ENCODE measurements at regions not wholly inside any gene's neighbourhood (a gene's known extent, or its start where the extent isn't known, plus 50 kb on each side); places are given as distances from the start of the nearest gene placed in this dataset.

- POLR2A ChIA-PET, result no interaction called here
- Histone ChIP-seq H3K4me1 (ENCODE audit: control insufficient read depth in 2 of 2, insufficient read depth in 2 of 2, low read length in 2 of 2) (no peaks in the 10 kb centered on the region), H3K27ac (ENCODE audit: low read depth, low read length) (no peak overlapping the region), H3K36me3 (ENCODE audit: control insufficient read depth in 2 of 3, insufficient read depth in 3 of 3, low read length in 3 of 3) (no peaks in the 10 kb centered on the region), H3K9me3 (ENCODE audit: control insufficient read depth in 2 of 3, low read length in 3 of 3) (no peaks in the 10 kb centered on the region), H3K27me3 (ENCODE audit: control insufficient read depth in 2 of 2, insufficient read depth in 2 of 2, low read length in 2 of 2) (no peaks in the 10 kb centered on the region), H3K4me3 (ENCODE audit: low read length) (peak overlapping the region; percentile 21)
- Mint-ChIP-seq H3K4me3 (peak overlapping the region in 5 of 10 donors; percentile 14 to 61 (median 22)), H3K4me1 (peaks cover 0 to 24% (median 4%) of the 10 kb centered on the region in 7 donors), H3K27me3 (peaks cover 4 to 24% (median 6%) of the 10 kb centered on the region in 5 donors), H3K36me3 (no peaks in the 10 kb centered on the region), H3K27ac (no peak overlapping the region), H3K9me3 (peaks cover 0 to 5% (median 0%) of the 10 kb centered on the region in 11 donors)
- CTCF ChIA-PET, result interaction anchor here (0.6 to 1.7 kb wide), 2 partner anchors 1004 to 1207 kb away, joined by 4 to 5 read pairs; no protein-coding TSS in a partner anchor
- ATAC-seq (no peak), DNase-seq (no peak)
- intact Hi-C loops (cut with micrococcal nuclease), result loop anchor here in 1 of 2 donors (2.0 kb wide), 1 partner anchor 31 kb away; no protein-coding TSS in a partner anchor
Measured at GRCh38 chr3:188947401-188948280, 224.1 kb upstream of the TPRG1 start.

- POLR2A ChIA-PET, result no interaction called here
- no peaks in the 10 kb centered on the region for H3K36me3 ChIP-seq (ENCODE audit: control insufficient read depth in 2 of 3, insufficient read depth in 3 of 3, low read length in 3 of 3)
- ATAC-seq (peak; percentile 48), DNase-seq (no peak)
- intact Hi-C loops (cut with micrococcal nuclease), result no loop called here
- no peak overlapping the region for H3K27ac ChIP-seq (ENCODE audit: low read depth, low read length)
- CTCF ChIA-PET, result interaction anchor here (0.6 to 1.7 kb wide), 2 partner anchors 1003 to 1208 kb away, joined by 4 to 5 read pairs; no protein-coding TSS in a partner anchor
- H3K27me3 ChIP-seq (ENCODE audit: control insufficient read depth in 2 of 2, insufficient read depth in 2 of 2, low read length in 2 of 2), result no peaks in the 10 kb centered on the region
- H3K9me3 ChIP-seq (ENCODE audit: control insufficient read depth in 2 of 3, low read length in 3 of 3), result no peaks in the 10 kb centered on the region
- Mint-ChIP-seq H3K4me1 (peaks cover 0 to 24% (median 4%) of the 10 kb centered on the region in 7 donors), H3K9me3 (no peaks in the 10 kb centered on the region), H3K27me3 (peaks cover 4 to 19% (median 6%) of the 10 kb centered on the region in 5 donors), H3K27ac (no peak overlapping the region), H3K4me3 (peak overlapping the region in 3 of 10 donors; percentile 4 to 53 (median 22)), H3K36me3 (no peaks in the 10 kb centered on the region)
- H3K4me3 ChIP-seq (ENCODE audit: low read length), result no peak overlapping the region
- no peaks in the 10 kb centered on the region for H3K4me1 ChIP-seq (ENCODE audit: control insufficient read depth in 2 of 2, insufficient read depth in 2 of 2, low read length in 2 of 2)
Measured at GRCh38 chr3:188948281-188948996, 223.3 kb upstream of the TPRG1 start.

- Mint-ChIP-seq H3K4me3 (peak overlapping the region in 1 of 10 donors; percentile 22), H3K27me3 (peaks cover 4 to 19% (median 6%) of the 10 kb centered on the region in 5 donors), H3K27ac (no peak overlapping the region), H3K9me3 (no peaks in the 10 kb centered on the region), H3K4me1 (peaks cover 0 to 24% (median 4%) of the 10 kb centered on the region in 7 donors), H3K36me3 (no peaks in the 10 kb centered on the region)
- intact Hi-C loops (cut with micrococcal nuclease), result no loop called here
- POLR2A ChIA-PET, result no interaction called here
- CTCF ChIA-PET, result interaction anchor here (12.0 kb wide), 1 partner anchor 1211 kb away, joined by 322 read pairs; no protein-coding TSS in a partner anchor
- no peak overlapping the region for H3K27ac ChIP-seq (ENCODE audit: low read depth, low read length)
- H3K27me3 ChIP-seq (ENCODE audit: control insufficient read depth in 2 of 2, insufficient read depth in 2 of 2, low read length in 2 of 2), result no peaks in the 10 kb centered on the region
- H3K4me3 ChIP-seq (ENCODE audit: low read length), result no peak overlapping the region
- no peaks in the 10 kb centered on the region for H3K9me3 ChIP-seq (ENCODE audit: control insufficient read depth in 2 of 3, low read length in 3 of 3)
- no peaks in the 10 kb centered on the region for H3K4me1 ChIP-seq (ENCODE audit: control insufficient read depth in 2 of 2, insufficient read depth in 2 of 2, low read length in 2 of 2)
- H3K36me3 ChIP-seq (ENCODE audit: control insufficient read depth in 2 of 3, insufficient read depth in 3 of 3, low read length in 3 of 3), result no peaks in the 10 kb centered on the region
- DNase-seq (no peak), ATAC-seq (peak; percentile 74)
Measured at GRCh38 chr3:188948997-188949389, 222.8 kb upstream of the TPRG1 start.

GRCh38 chr3:188949456-188949855, 222.3 kb upstream of the TPRG1 start:
- Mint-ChIP-seq H3K27me3 (peaks cover 4 to 19% (median 6%) of the 10 kb centered on the region in 5 donors), H3K4me1 (peaks cover 0 to 24% (median under 1%) of the 10 kb centered on the region in 7 donors), H3K27ac (no peak overlapping the region), H3K4me3 (no peak overlapping the region), H3K36me3 (no peaks in the 10 kb centered on the region), H3K9me3 (no peaks in the 10 kb centered on the region)
- H3K36me3 ChIP-seq (ENCODE audit: control insufficient read depth in 2 of 3, insufficient read depth in 3 of 3, low read length in 3 of 3), result no peaks in the 10 kb centered on the region
- no peak for ATAC-seq
- ChIA-PET POLR2A (no interaction called here), CTCF (interaction anchor here (12.0 kb wide), 1 partner anchor 1212 kb away, joined by 322 read pairs; no protein-coding TSS in a partner anchor)
- no peak overlapping the region for H3K4me3 ChIP-seq (ENCODE audit: low read length)
- intact Hi-C loops (cut with micrococcal nuclease), result no loop called here
- no peak overlapping the region for H3K27ac ChIP-seq (ENCODE audit: low read depth, low read length)
- H3K9me3 ChIP-seq (ENCODE audit: control insufficient read depth in 2 of 3, low read length in 3 of 3), result no peaks in the 10 kb centered on the region
- no peaks in the 10 kb centered on the region for H3K4me1 ChIP-seq (ENCODE audit: control insufficient read depth in 2 of 2, insufficient read depth in 2 of 2, low read length in 2 of 2)
- H3K27me3 ChIP-seq (ENCODE audit: control insufficient read depth in 2 of 2, insufficient read depth in 2 of 2, low read length in 2 of 2), result no peaks in the 10 kb centered on the region
- DNase-seq, result no peak

- intact Hi-C loops (cut with micrococcal nuclease), result loop anchor here in 1 of 2 donors (10.0 kb wide), 2 partner anchors 545 to 975 kb away; no protein-coding TSS in a partner anchor
- Histone ChIP-seq H3K27me3 (ENCODE audit: control insufficient read depth in 2 of 2, insufficient read depth in 2 of 2, low read length in 2 of 2) (no peaks in the 10 kb centered on the region), H3K4me1 (ENCODE audit: control insufficient read depth in 2 of 2, insufficient read depth in 2 of 2, low read length in 2 of 2) (no peaks in the 10 kb centered on the region), H3K4me3 (ENCODE audit: low read length) (no peak overlapping the region), H3K36me3 (ENCODE audit: control insufficient read depth in 2 of 3, insufficient read depth in 3 of 3, low read length in 3 of 3) (no peaks in the 10 kb centered on the region), H3K9me3 (ENCODE audit: control insufficient read depth in 2 of 3, low read length in 3 of 3) (no peaks in the 10 kb centered on the region), H3K27ac (ENCODE audit: low read depth, low read length) (no peak overlapping the region)
- no peak for ATAC-seq
- ChIA-PET CTCF (interaction anchor here (12.0 kb wide), 1 partner anchor 1212 kb away, joined by 322 read pairs; no protein-coding TSS in a partner anchor), POLR2A (no interaction called here)
- no peaks in the 10 kb centered on the region for H3K36me3 Mint-ChIP-seq
- no peak overlapping the region for H3K27ac Mint-ChIP-seq
- H3K9me3 Mint-ChIP-seq, result no peaks in the 10 kb centered on the region
- H3K4me3 Mint-ChIP-seq, result no peak overlapping the region
- peaks cover 4 to 19% (median 6%) of the 10 kb centered on the region in 5 donors for H3K27me3 Mint-ChIP-seq
- peaks cover 0 to 27% (median 0%) of the 10 kb centered on the region in 7 donors for H3K4me1 Mint-ChIP-seq
- no peak for DNase-seq
Measured at GRCh38 chr3:188949996-188950395, 221.8 kb upstream of the TPRG1 start.

- ATAC-seq, result peak; percentile 66
Measured at GRCh38 chr3:188950832-188951489, 220.8 kb upstream of the TPRG1 start.

More at GRCh38 chr3:188950832-188951489, 220.8 kb upstream of the TPRG1 start:
- Mint-ChIP-seq H3K4me1 (peaks cover 0 to 27% (median 0%) of the 10 kb centered on the region in 7 donors), H3K36me3 (no peaks in the 10 kb centered on the region), H3K27me3 (peaks cover 0 to 15% (median 6%) of the 10 kb centered on the region in 5 donors), H3K9me3 (no peaks in the 10 kb centered on the region), H3K4me3 (no peak overlapping the region), H3K27ac (no peak overlapping the region)
- H3K36me3 ChIP-seq (ENCODE audit: control insufficient read depth in 2 of 3, insufficient read depth in 3 of 3, low read length in 3 of 3), result no peaks in the 10 kb centered on the region
- H3K4me3 ChIP-seq (ENCODE audit: low read length), result no peak overlapping the region
- H3K27ac ChIP-seq (ENCODE audit: low read depth, low read length), result no peak overlapping the region
- intact Hi-C loops (cut with micrococcal nuclease), result loop anchor here in 1 of 2 donors (10.0 kb wide), 2 partner anchors 546 to 976 kb away; no protein-coding TSS in a partner anchor
- H3K27me3 ChIP-seq (ENCODE audit: control insufficient read depth in 2 of 2, insufficient read depth in 2 of 2, low read length in 2 of 2), result no peaks in the 10 kb centered on the region
- ChIA-PET CTCF (interaction anchor here (0.5 to 12.0 kb wide), 3 partner anchors 17 to 1272 kb away, joined by 3 to 322 read pairs (median 3); no protein-coding TSS in a partner anchor), POLR2A (no interaction called here)
- DNase-seq, result no peak
- H3K4me1 ChIP-seq (ENCODE audit: control insufficient read depth in 2 of 2, insufficient read depth in 2 of 2, low read length in 2 of 2), result no peaks in the 10 kb centered on the region
- H3K9me3 ChIP-seq (ENCODE audit: control insufficient read depth in 2 of 3, low read length in 3 of 3), result no peaks in the 10 kb centered on the region
